ENCODE measurements at regions not wholly inside any gene's neighbourhood (a gene's known extent, or its start where the extent isn't known, plus 50 kb on each side); places are given as distances from the start of the nearest gene placed in this dataset.

- no peaks in the 10 kb centered on the region for H3K9me3 ChIP-seq
- H3K4me1 ChIP-seq = no peaks in the 10 kb centered on the region
- H3K4me3 ChIP-seq = no peak overlapping the region
- H3K36me3 ChIP-seq = no peaks in the 10 kb centered on the region
- H3K27me3 ChIP-seq = no peaks in the 10 kb centered on the region
- DNase-seq = no peak
- no peak overlapping the region for H3K27ac ChIP-seq
- H3K9ac ChIP-seq (ENCODE audit: low read depth in 2 of 2, low read length in 2 of 2) = no peak overlapping the region
- intact Hi-C loops (cut with DNase I) = no loop called here
- TF ChIP-seq, protein P1, sequence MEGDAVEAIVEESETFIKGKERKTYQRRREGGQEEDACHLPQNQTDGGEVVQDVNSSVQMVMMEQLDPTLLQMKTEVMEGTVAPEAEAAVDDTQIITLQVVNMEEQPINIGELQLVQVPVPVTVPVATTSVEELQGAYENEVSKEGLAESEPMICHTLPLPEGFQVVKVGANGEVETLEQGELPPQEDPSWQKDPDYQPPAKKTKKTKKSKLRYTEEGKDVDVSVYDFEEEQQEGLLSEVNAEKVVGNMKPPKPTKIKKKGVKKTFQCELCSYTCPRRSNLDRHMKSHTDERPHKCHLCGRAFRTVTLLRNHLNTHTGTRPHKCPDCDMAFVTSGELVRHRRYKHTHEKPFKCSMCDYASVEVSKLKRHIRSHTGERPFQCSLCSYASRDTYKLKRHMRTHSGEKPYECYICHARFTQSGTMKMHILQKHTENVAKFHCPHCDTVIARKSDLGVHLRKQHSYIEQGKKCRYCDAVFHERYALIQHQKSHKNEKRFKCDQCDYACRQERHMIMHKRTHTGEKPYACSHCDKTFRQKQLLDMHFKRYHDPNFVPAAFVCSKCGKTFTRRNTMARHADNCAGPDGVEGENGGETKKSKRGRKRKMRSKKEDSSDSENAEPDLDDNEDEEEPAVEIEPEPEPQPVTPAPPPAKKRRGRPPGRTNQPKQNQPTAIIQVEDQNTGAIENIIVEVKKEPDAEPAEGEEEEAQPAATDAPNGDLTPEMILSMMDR (IDR thresholded peaks at IDR 0.05) = no peak
These were observed 105.5 kb downstream of the LYPLAL1 start for GRCh38 chr1:219279017-219279770.

- intact Hi-C loops (cut with DNase I) = no loop called here
- Histone ChIP-seq H3K27ac (no peak overlapping the region), H3K27me3 (no peaks in the 10 kb centered on the region), H3K9ac (ENCODE audit: low read depth in 2 of 2, low read length in 2 of 2) (no peak overlapping the region), H3K9me3 (no peaks in the 10 kb centered on the region), H3K4me1 (no peaks in the 10 kb centered on the region), H3K4me3 (no peak overlapping the region), H3K36me3 (no peaks in the 10 kb centered on the region)
- no peak for DNase-seq
- TF ChIP-seq, protein P1 (IDR thresholded peaks at IDR 0.05) = no peak
These were observed 104.6 kb downstream of the LYPLAL1 start for GRCh38 chr1:219278288-219278687.

DNA sequence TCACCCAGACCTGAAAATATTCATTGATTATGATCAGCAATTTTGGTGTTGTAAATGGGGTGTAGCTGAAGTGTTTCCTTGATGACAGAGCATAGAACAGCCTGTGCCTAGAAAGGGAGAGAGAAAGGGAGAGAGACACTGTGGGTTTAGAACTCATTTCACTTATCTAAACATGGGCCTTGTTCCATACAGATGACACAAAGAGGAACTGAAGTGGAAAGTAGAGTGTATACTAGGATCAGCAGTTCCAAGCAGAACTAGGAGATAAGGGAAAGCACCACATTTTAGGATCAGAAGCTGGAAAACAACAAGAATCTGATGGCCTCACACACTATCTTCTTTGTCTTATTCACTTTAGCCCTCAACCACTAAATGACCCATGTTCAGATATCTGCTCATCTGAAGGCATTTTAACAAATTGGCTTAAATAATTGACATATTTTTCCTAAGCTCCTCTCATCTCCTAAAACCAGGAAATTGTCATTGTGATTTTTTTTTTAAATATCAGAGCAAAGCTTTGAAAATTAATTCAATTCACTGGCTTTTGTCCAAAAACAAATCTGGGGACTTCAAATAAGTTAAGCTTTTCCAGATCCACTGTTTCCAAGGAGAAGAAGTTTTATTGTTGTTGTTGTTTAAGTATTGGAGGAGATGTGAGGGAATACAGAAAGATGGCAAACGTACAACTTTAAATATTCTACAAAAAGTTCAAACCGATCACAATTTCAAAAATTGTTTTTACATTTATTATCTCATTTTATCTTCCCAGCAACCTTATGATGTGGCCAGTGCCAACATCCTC is 103.8 kb downstream of the LYPLAL1 start:
- intact Hi-C loops (cut with DNase I) = no loop called here
- Histone ChIP-seq H3K27ac (no peak overlapping the region), H3K9ac (ENCODE audit: low read depth in 2 of 2, low read length in 2 of 2) (no peak overlapping the region), H3K4me1 (no peaks in the 10 kb centered on the region), H3K36me3 (no peaks in the 10 kb centered on the region), H3K27me3 (no peaks in the 10 kb centered on the region), H3K4me3 (no peak overlapping the region), H3K9me3 (no peaks in the 10 kb centered on the region)
- TF ChIP-seq, protein P1 (IDR thresholded peaks at IDR 0.05) = no peak
- no peak for DNase-seq

- no peak for DNase-seq
- intact Hi-C loops (cut with DNase I) = no loop called here
- H3K27me3 ChIP-seq = no peaks in the 10 kb centered on the region
- H3K36me3 ChIP-seq = no peaks in the 10 kb centered on the region
- no peak overlapping the region for H3K4me3 ChIP-seq
- no peaks in the 10 kb centered on the region for H3K9me3 ChIP-seq
- no peak overlapping the region for H3K27ac ChIP-seq
- H3K9ac ChIP-seq (ENCODE audit: low read depth in 2 of 2, low read length in 2 of 2) = no peak overlapping the region
- no peaks in the 10 kb centered on the region for H3K4me1 ChIP-seq
- TF ChIP-seq, protein P1 (IDR thresholded peaks at IDR 0.05) = no peak
These were observed 102.5 kb downstream of the LYPLAL1 start for GRCh38 chr1:219276049-219276738.

GRCh38 chr1:219273088-219273686 is 99.5 kb downstream of the LYPLAL1 start:
- H3K27ac ChIP-seq = no peak overlapping the region
- no peaks in the 10 kb centered on the region for H3K36me3 ChIP-seq
- intact Hi-C loops (cut with DNase I) = no loop called here
- H3K9me3 ChIP-seq = no peaks in the 10 kb centered on the region
- TF ChIP-seq, protein P1 (IDR thresholded peaks at IDR 0.05) = no peak
- H3K27me3 ChIP-seq = no peaks in the 10 kb centered on the region
- no peak overlapping the region for H3K4me3 ChIP-seq
- no peaks in the 10 kb centered on the region for H3K4me1 ChIP-seq
- H3K9ac ChIP-seq (ENCODE audit: low read depth in 2 of 2, low read length in 2 of 2) = no peak overlapping the region
- no peak for DNase-seq

Data from colonic mucosa (tissue), 4 donors.